ENCODE measurements at regions not wholly inside any gene's neighbourhood (a gene's known extent, or its start where the extent isn't known, plus 50 kb on each side); places are given as distances from the start of the nearest gene placed in this dataset.

GRCh38 chr4:38523524-38524448 is 140.2 kb upstream of the KLF3 start:
- Mint-ChIP-seq H3K4me1 (peaks cover 10% of the 10 kb centered on the region), H3K27me3 (peaks cover 9% of the 10 kb centered on the region), H3K9me3 (ENCODE audit: insufficient read depth) (no peaks in the 10 kb centered on the region), H3K4me3 (peak overlapping the region; percentile 68), H3K27ac (no peak overlapping the region)
- Histone ChIP-seq H3K4me3 (ENCODE audit: control extremely low read depth in 1 of 5, extremely low read depth in 1 of 5, insufficient read depth in 1 of 5, low read depth in 2 of 5, low read length in 4 of 5) (peak overlapping the region in 2 of 5 experiments; percentile 15 to 31), H2AFZ (ENCODE audit: insufficient read depth, low read depth, low read length, poor library complexity, severe bottlenecking) (no peak overlapping the region), H3K4me2 (replicated peaks; ENCODE audit: low read depth, low read length, poor library complexity, severe bottlenecking) (peak overlapping the region; percentile 37), H3K9me3 (ENCODE audit: control extremely low read depth in 1 of 3, control insufficient read depth in 2 of 3, insufficient read depth in 1 of 3, low read length in 2 of 3) (peaks cover 0 to 3% (median 0%) of the 10 kb centered on the region in 3 donors), H3K27ac (ENCODE audit: low read length in 2 of 2) (no peak overlapping the region), H3K79me2 (ENCODE audit: control insufficient read depth, insufficient read depth, low read length) (no peaks in the 10 kb centered on the region), H3K9ac (ENCODE audit: low read length) (peak overlapping the region; percentile 10), H3K4me1 (ENCODE audit: control insufficient read depth in 2 of 2, insufficient read depth in 2 of 2, low read length in 2 of 2) (peaks cover 0 to 6% of the 10 kb centered on the region in 2 donors), H4K20me1 (ENCODE audit: control insufficient read depth, insufficient read depth, low read length, poor library complexity, severe bottlenecking) (no peaks in the 10 kb centered on the region), H3K36me3 (replicated peaks in 1 of 2; ENCODE audit: control extremely low read depth in 1 of 2, control insufficient read depth in 1 of 2, extremely low read depth in 1 of 2, insufficient read depth in 2 of 2, low read length in 1 of 2) (no peaks in the 10 kb centered on the region), H3K27me3 (replicated peaks in 1 of 4; ENCODE audit: control extremely low read depth in 1 of 4, control insufficient read depth in 3 of 4, insufficient read depth in 4 of 4, low read length in 3 of 4) (peaks cover 0 to 4% (median 0%) of the 10 kb centered on the region in 4 experiments)
- ChIA-PET POLR2A (interaction anchor here (0.7 kb wide), 1 partner anchor 156 kb away, joined by 3 read pairs; no protein-coding TSS in a partner anchor), CTCF (no interaction called here)
- ATAC-seq (ENCODE audit: low read depth) (peak; percentile 72), DNase-seq (peak; percentile 33)
- TF ChIP-seq CTCF (IDR thresholded peaks at IDR 0.05) (no peak), EZH2 (IDR thresholded peaks at IDR 0.05; ENCODE audit: borderline replicate concordance, insufficient read depth, low read depth, low read length, poor library complexity, severe bottlenecking) (no peak)
- intact Hi-C loops (cut with micrococcal nuclease) = no loop called here
- 60% methylated on average over 11 of the region's 16 CpGs for WGBS (ENCODE audit: insufficient coverage)

- TF ChIP-seq EZH2 (IDR thresholded peaks at IDR 0.05; ENCODE audit: borderline replicate concordance, insufficient read depth, low read depth, low read length, poor library complexity, severe bottlenecking) (no peak), CTCF (IDR thresholded peaks at IDR 0.05) (no peak)
- Mint-ChIP-seq H3K27ac (no peak overlapping the region), H3K4me3 (no peak overlapping the region), H3K9me3 (ENCODE audit: insufficient read depth) (no peaks in the 10 kb centered on the region), H3K27me3 (peaks cover 4% of the 10 kb centered on the region), H3K4me1 (peaks cover 24% of the 10 kb centered on the region)
- WGBS (ENCODE audit: insufficient coverage) = 93% methylated on average over 4 of the region's 5 CpGs
- H3K27me3 ChIP-seq (replicated peaks in 1 of 4; ENCODE audit: control extremely low read depth in 1 of 4, control insufficient read depth in 3 of 4, insufficient read depth in 4 of 4, low read length in 3 of 4) = peaks cover 0 to 4% (median 0%) of the 10 kb centered on the region in 4 experiments
- peaks cover 0 to 8% (median 0%) of the 10 kb centered on the region in 3 donors for H3K9me3 ChIP-seq (ENCODE audit: control extremely low read depth in 1 of 3, control insufficient read depth in 2 of 3, insufficient read depth in 1 of 3, low read length in 2 of 3)
- no peak overlapping the region for H3K4me3 ChIP-seq (ENCODE audit: control extremely low read depth in 1 of 5, extremely low read depth in 1 of 5, insufficient read depth in 1 of 5, low read depth in 2 of 5, low read length in 4 of 5)
- peaks cover 14 to 22% of the 10 kb centered on the region in 2 donors for H3K4me1 ChIP-seq (ENCODE audit: control insufficient read depth in 2 of 2, insufficient read depth in 2 of 2, low read length in 2 of 2)
- no peak overlapping the region for H3K27ac ChIP-seq (ENCODE audit: low read length in 2 of 2)
- ATAC-seq (ENCODE audit: low read depth) (no peak), DNase-seq (no peak)
- no peaks in the 10 kb centered on the region for H4K20me1 ChIP-seq (ENCODE audit: control insufficient read depth, insufficient read depth, low read length, poor library complexity, severe bottlenecking)
- intact Hi-C loops (cut with micrococcal nuclease) = loop anchor here (5.0 kb wide), 1 partner anchor 141 kb away; no protein-coding TSS in a partner anchor
- H2AFZ ChIP-seq (ENCODE audit: insufficient read depth, low read depth, low read length, poor library complexity, severe bottlenecking) = no peak overlapping the region
- CTCF ChIA-PET = no interaction called here
- POLR2A ChIA-PET = no interaction called here
- H3K36me3 ChIP-seq (replicated peaks in 1 of 2; ENCODE audit: control extremely low read depth in 1 of 2, control insufficient read depth in 1 of 2, extremely low read depth in 1 of 2, insufficient read depth in 2 of 2, low read length in 1 of 2) = no peaks in the 10 kb centered on the region
- H3K79me2 ChIP-seq (ENCODE audit: control insufficient read depth, insufficient read depth, low read length) = no peaks in the 10 kb centered on the region
- no peak overlapping the region for H3K4me2 ChIP-seq (replicated peaks; ENCODE audit: low read depth, low read length, poor library complexity, severe bottlenecking)
- H3K9ac ChIP-seq (ENCODE audit: low read length) = no peak overlapping the region
These were observed 137.6 kb upstream of the KLF3 start for GRCh38 chr4:38526412-38526811.

Data from B cell (primary cell).